ENCODE measurements at regions not wholly inside any gene's neighbourhood (a gene's known extent, or its start where the extent isn't known, plus 50 kb on each side); places are given as distances from the start of the nearest gene placed in this dataset.

GRCh38 chr4:163808011-163808410 lies 313.5 kb downstream of the TMA16 start:
- no peaks in the 10 kb centered on the region for H3K36me3 ChIP-seq
- TF ChIP-seq POLR2A (IDR thresholded peaks at IDR 0.05) (no peak), POLR2AphosphoS5 (IDR thresholded peaks at IDR 0.05) (no peak)
- TF ChIP-seq, protein P1, sequence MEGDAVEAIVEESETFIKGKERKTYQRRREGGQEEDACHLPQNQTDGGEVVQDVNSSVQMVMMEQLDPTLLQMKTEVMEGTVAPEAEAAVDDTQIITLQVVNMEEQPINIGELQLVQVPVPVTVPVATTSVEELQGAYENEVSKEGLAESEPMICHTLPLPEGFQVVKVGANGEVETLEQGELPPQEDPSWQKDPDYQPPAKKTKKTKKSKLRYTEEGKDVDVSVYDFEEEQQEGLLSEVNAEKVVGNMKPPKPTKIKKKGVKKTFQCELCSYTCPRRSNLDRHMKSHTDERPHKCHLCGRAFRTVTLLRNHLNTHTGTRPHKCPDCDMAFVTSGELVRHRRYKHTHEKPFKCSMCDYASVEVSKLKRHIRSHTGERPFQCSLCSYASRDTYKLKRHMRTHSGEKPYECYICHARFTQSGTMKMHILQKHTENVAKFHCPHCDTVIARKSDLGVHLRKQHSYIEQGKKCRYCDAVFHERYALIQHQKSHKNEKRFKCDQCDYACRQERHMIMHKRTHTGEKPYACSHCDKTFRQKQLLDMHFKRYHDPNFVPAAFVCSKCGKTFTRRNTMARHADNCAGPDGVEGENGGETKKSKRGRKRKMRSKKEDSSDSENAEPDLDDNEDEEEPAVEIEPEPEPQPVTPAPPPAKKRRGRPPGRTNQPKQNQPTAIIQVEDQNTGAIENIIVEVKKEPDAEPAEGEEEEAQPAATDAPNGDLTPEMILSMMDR (IDR thresholded peaks at IDR 0.05): no peak
- H3K4me3 ChIP-seq: no peak overlapping the region
- DNase-seq (ENCODE audit: low spot score in 2 of 2): no peak
- no peak overlapping the region for H3K27ac ChIP-seq
- no peaks in the 10 kb centered on the region for H3K4me1 ChIP-seq
- no peaks in the 10 kb centered on the region for H3K27me3 ChIP-seq
- intact Hi-C loops (cut with DNase I; ENCODE audit: low total_unique reads): no loop called here
- H3K9me3 ChIP-seq: no peaks in the 10 kb centered on the region

DNA sequence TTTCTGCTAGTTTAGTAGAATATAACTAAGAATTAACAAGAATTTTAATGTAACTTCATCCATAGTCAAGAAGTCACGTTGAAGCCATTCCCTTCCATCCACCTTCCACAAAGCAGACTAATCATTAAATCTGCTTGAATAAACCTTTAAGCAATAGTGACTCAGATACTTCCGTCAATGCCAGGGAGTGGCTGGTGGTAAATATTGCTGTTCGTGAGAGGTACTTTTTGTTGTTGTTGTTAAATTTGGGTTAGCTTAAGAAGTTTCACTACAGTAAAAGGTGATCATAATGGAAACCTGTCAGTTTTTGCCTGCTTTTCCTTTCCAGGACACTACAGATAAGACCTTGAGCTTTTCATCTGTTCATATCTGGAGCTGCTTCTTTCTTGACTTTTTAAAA lies 316.3 kb downstream of the TMA16 start:
- no peak for DNase-seq (ENCODE audit: low spot score in 2 of 2)
- no peaks in the 10 kb centered on the region for H3K27me3 ChIP-seq
- TF ChIP-seq POLR2AphosphoS5 (IDR thresholded peaks at IDR 0.05) (no peak), POLR2A (IDR thresholded peaks at IDR 0.05) (no peak)
- TF ChIP-seq, protein P1 (IDR thresholded peaks at IDR 0.05): no peak
- intact Hi-C loops (cut with DNase I; ENCODE audit: low total_unique reads): no loop called here
- H3K4me3 ChIP-seq: no peak overlapping the region
- H3K36me3 ChIP-seq: no peaks in the 10 kb centered on the region
- no peaks in the 10 kb centered on the region for H3K9me3 ChIP-seq
- no peaks in the 10 kb centered on the region for H3K4me1 ChIP-seq
- H3K27ac ChIP-seq: no peak overlapping the region

GRCh38 chr4:163815776-163816175 lies 321.3 kb downstream of the TMA16 start:
- H3K27me3 ChIP-seq: no peaks in the 10 kb centered on the region
- H3K4me1 ChIP-seq: no peaks in the 10 kb centered on the region
- H3K27ac ChIP-seq: no peak overlapping the region
- H3K36me3 ChIP-seq: no peaks in the 10 kb centered on the region
- no peak for DNase-seq (ENCODE audit: low spot score in 2 of 2)
- no peaks in the 10 kb centered on the region for H3K9me3 ChIP-seq
- no peak overlapping the region for H3K4me3 ChIP-seq
- intact Hi-C loops (cut with DNase I; ENCODE audit: low total_unique reads): no loop called here
- no peak for TF ChIP-seq POLR2AphosphoS5 (IDR thresholded peaks at IDR 0.05)
- TF ChIP-seq POLR2A (IDR thresholded peaks at IDR 0.05): no peak
- TF ChIP-seq, protein P1 (IDR thresholded peaks at IDR 0.05): no peak

- TF ChIP-seq, protein P1 (IDR thresholded peaks at IDR 0.05): no peak
- TF ChIP-seq POLR2A (IDR thresholded peaks at IDR 0.05): no peak
- TF ChIP-seq POLR2AphosphoS5 (IDR thresholded peaks at IDR 0.05): no peak
- Histone ChIP-seq H3K27me3 (no peaks in the 10 kb centered on the region), H3K4me3 (no peak overlapping the region), H3K4me1 (no peaks in the 10 kb centered on the region), H3K9me3 (no peaks in the 10 kb centered on the region), H3K36me3 (no peaks in the 10 kb centered on the region), H3K27ac (no peak overlapping the region)
- intact Hi-C loops (cut with DNase I; ENCODE audit: low total_unique reads): no loop called here
- no peak for DNase-seq (ENCODE audit: low spot score in 2 of 2)
Observed at GRCh38 chr4:163816494-163816893, 322.0 kb downstream of the TMA16 start.

GRCh38 chr4:163818673-163819072 lies 324.2 kb downstream of the TMA16 start:
- TF ChIP-seq POLR2AphosphoS5 (IDR thresholded peaks at IDR 0.05) (no peak), POLR2A (IDR thresholded peaks at IDR 0.05) (no peak)
- TF ChIP-seq, protein P1 (IDR thresholded peaks at IDR 0.05): no peak
- Histone ChIP-seq H3K36me3 (no peaks in the 10 kb centered on the region), H3K4me3 (no peak overlapping the region), H3K4me1 (no peaks in the 10 kb centered on the region), H3K27ac (no peak overlapping the region), H3K27me3 (no peaks in the 10 kb centered on the region), H3K9me3 (no peaks in the 10 kb centered on the region)
- no peak for DNase-seq (ENCODE audit: low spot score in 2 of 2)
- intact Hi-C loops (cut with DNase I; ENCODE audit: low total_unique reads): no loop called here

Data from breast epithelium (tissue), 4 donors.